ENCODE measurements at regions not wholly inside any gene's neighbourhood (a gene's known extent, or its start where the extent isn't known, plus 50 kb on each side); places are given as distances from the start of the nearest gene placed in this dataset.

- no CpG with 5 or more reads among the region's 1 CpG for WGBS (ENCODE audit: extremely low coverage, insufficient read length, low lambda C conversion rate)
- no peaks in the 10 kb centered on the region; the same call in 1 of the 2 replicates for H3K4me1 ChIP-seq (ENCODE audit: insufficient read depth, low read length)
- H4K20me1 ChIP-seq (ENCODE audit: control insufficient read depth, insufficient read depth, insufficient read length), result no peaks in the 10 kb centered on the region
- TF ChIP-seq, protein P1, sequence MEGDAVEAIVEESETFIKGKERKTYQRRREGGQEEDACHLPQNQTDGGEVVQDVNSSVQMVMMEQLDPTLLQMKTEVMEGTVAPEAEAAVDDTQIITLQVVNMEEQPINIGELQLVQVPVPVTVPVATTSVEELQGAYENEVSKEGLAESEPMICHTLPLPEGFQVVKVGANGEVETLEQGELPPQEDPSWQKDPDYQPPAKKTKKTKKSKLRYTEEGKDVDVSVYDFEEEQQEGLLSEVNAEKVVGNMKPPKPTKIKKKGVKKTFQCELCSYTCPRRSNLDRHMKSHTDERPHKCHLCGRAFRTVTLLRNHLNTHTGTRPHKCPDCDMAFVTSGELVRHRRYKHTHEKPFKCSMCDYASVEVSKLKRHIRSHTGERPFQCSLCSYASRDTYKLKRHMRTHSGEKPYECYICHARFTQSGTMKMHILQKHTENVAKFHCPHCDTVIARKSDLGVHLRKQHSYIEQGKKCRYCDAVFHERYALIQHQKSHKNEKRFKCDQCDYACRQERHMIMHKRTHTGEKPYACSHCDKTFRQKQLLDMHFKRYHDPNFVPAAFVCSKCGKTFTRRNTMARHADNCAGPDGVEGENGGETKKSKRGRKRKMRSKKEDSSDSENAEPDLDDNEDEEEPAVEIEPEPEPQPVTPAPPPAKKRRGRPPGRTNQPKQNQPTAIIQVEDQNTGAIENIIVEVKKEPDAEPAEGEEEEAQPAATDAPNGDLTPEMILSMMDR (conservative IDR thresholded peaks at IDR 0.05), result no peak
- H4K91ac ChIP-seq (ENCODE audit: insufficient read length, low read depth, low read length), result no peak overlapping the region
- H2BK20ac ChIP-seq (ENCODE audit: low read depth, low read length, poor library complexity, severe bottlenecking), result no peak overlapping the region
- Mint-ChIP-seq H3K4me1 (peaks cover 13 to 14% of the 10 kb centered on the region in 2 experiments), H3K36me3 (ENCODE audit: insufficient read depth in 1 of 3, low read depth in 3 of 3) (no peaks in the 10 kb centered on the region), H3K27me3 (ENCODE audit: low read depth) (no peaks in the 10 kb centered on the region), H3K4me3 (no peak overlapping the region), H3K9me3 (no peaks in the 10 kb centered on the region), H3K27ac (peak overlapping the region in 1 of 3 experiments; percentile 40; a peak in 1 of 7 replicates)
- no peak overlapping the region for H3K4me2 ChIP-seq (ENCODE audit: insufficient read depth, insufficient read length, low read length)
- no peak overlapping the region for H2AFZ ChIP-seq (ENCODE audit: low read length)
- no peak overlapping the region for H2BK12ac ChIP-seq (ENCODE audit: insufficient read length, low read depth, low read length)
- no peaks in the 10 kb centered on the region for H3K79me1 ChIP-seq (ENCODE audit: insufficient read depth, low read depth, low read length, poor library complexity, severe bottlenecking)
- H3K79me2 ChIP-seq (ENCODE audit: insufficient read depth, low read length), result no peaks in the 10 kb centered on the region
- H4K5ac ChIP-seq (ENCODE audit: insufficient read length, low read depth, low read length), result no peak overlapping the region
- no peak overlapping the region for H3K14ac ChIP-seq (ENCODE audit: insufficient read depth, low read length)
- H3K23ac ChIP-seq (ENCODE audit: insufficient read length, low read depth, low read length), result no peak overlapping the region
- no peak overlapping the region for H3K9ac ChIP-seq (ENCODE audit: extremely low read depth, insufficient read length, low read length)
- H3K27me3 ChIP-seq (ENCODE audit: insufficient read depth, low read length), result no peaks in the 10 kb centered on the region
- H3K18ac ChIP-seq (ENCODE audit: insufficient read length, low read depth, low read length), result no peak overlapping the region
- no peak overlapping the region for H3K27ac ChIP-seq (ENCODE audit: insufficient read length, low read depth, low read length)
- no peak overlapping the region for H2BK5ac ChIP-seq (ENCODE audit: insufficient read length, low read length)
- H3K56ac ChIP-seq (ENCODE audit: insufficient read length, low read depth, low read length), result no peak overlapping the region
- no peak overlapping the region for H2AK5ac ChIP-seq (ENCODE audit: insufficient read length, low read length)
- no peak overlapping the region for H4K8ac ChIP-seq (replicated peaks; ENCODE audit: insufficient read length, low read depth, low read length)
- no peaks in the 10 kb centered on the region for H3K9me3 ChIP-seq (ENCODE audit: control insufficient read depth, low read depth, low read length)
- no peak for DNase-seq
- H3K4ac ChIP-seq (ENCODE audit: low read depth, low read length), result no peak overlapping the region
- no peaks in the 10 kb centered on the region for H3K23me2 ChIP-seq (ENCODE audit: insufficient read length, low read depth, low read length, poor library complexity, severe bottlenecking)
- H3T11ph ChIP-seq (ENCODE audit: low read length), result no peak overlapping the region
- no peak overlapping the region for H2BK120ac ChIP-seq (ENCODE audit: low read depth, low read length, poor library complexity, severe bottlenecking)
- H2BK15ac ChIP-seq (ENCODE audit: low read depth, low read length), result no peak overlapping the region
Measured at GRCh38 chr2:57622009-57622408, 424.6 kb upstream of the VRK2 start.

Data from H9 (cell line).